Activated T-helper 1 cell treated with anti-CD3 and anti-CD28 coated beads, Interleukin-2, amount 50 U/mL, for 16 hours (primary cell): ENCODE measurements at regions not wholly inside any gene's neighbourhood (a gene's known extent, or its start where the extent isn't known, plus 50 kb on each side); places are given as distances from the start of the nearest gene placed in this dataset.
"Not testable (repeated sequence)": the region's sequence is repeated elsewhere in the genome, so short reads cannot be mapped to it uniquely, and the experiment has no call there.

Experiments
- DNase-seq, 2 donors: peaks; one replicate each; pipeline ENCODE4 v3.0.0-alpha.2; 2020; ENCODE audit warnings: low read depth in 1 of 2, low spot score in 1 of 2

GRCh38 chr12:124387528-124387911 is 92.6 kb downstream of the RFLNA start:
- no peak for DNase-seq

- DNase-seq: no peak
These were observed 92.0 kb downstream of the RFLNA start for GRCh38 chr12:124386661-124387527.

- DNase-seq: no peak
These were observed 91.2 kb downstream of the RFLNA start for GRCh38 chr12:124386059-124386458.

- DNase-seq: no peak
These were observed 90.5 kb downstream of the RFLNA start for GRCh38 chr12:124385219-124385969.

- DNase-seq: no peak
These were observed 89.5 kb downstream of the RFLNA start for GRCh38 chr12:124384299-124384894.

GRCh38 chr12:124383028-124383427 is 88.1 kb downstream of the RFLNA start:
- DNase-seq: no peak

GRCh38 chr12:124381456-124382296 is 86.8 kb downstream of the RFLNA start:
- no peak for DNase-seq

- DNase-seq: no peak
These were observed 86.0 kb downstream of the RFLNA start for GRCh38 chr12:124380796-124381455.

- no peak for DNase-seq
These were observed 85.3 kb downstream of the RFLNA start for GRCh38 chr12:124379938-124380754.

GRCh38 chr12:124379379-124379937 is 84.6 kb downstream of the RFLNA start:
- no peak for DNase-seq

- DNase-seq: no peak
These were observed 84.0 kb downstream of the RFLNA start for GRCh38 chr12:124378926-124379325.

- no peak for DNase-seq
These were observed 83.2 kb downstream of the RFLNA start for GRCh38 chr12:124377981-124378509.

GRCh38 chr12:124376435-124376834 is 81.5 kb downstream of the RFLNA start:
- DNase-seq: no peak

GRCh38 chr12:124375789-124376175 is 80.9 kb downstream of the RFLNA start:
- DNase-seq: no peak

GRCh38 chr12:124375141-124375788 is 80.4 kb downstream of the RFLNA start:
- DNase-seq: no peak

- DNase-seq: no peak
These were observed 79.7 kb downstream of the RFLNA start for GRCh38 chr12:124374567-124374966.

GRCh38 chr12:124374147-124374546 is 79.3 kb downstream of the RFLNA start:
- DNase-seq: no peak

GRCh38 chr12:124373701-124374100 is 78.8 kb downstream of the RFLNA start:
- not testable (repeated sequence) for DNase-seq

GRCh38 chr12:124372831-124373230 is 77.9 kb downstream of the RFLNA start:
- no peak for DNase-seq
